ENCODE measurements at regions not wholly inside any gene's neighbourhood (a gene's known extent, or its start where the extent isn't known, plus 50 kb on each side); places are given as distances from the start of the nearest gene placed in this dataset.

DNA sequence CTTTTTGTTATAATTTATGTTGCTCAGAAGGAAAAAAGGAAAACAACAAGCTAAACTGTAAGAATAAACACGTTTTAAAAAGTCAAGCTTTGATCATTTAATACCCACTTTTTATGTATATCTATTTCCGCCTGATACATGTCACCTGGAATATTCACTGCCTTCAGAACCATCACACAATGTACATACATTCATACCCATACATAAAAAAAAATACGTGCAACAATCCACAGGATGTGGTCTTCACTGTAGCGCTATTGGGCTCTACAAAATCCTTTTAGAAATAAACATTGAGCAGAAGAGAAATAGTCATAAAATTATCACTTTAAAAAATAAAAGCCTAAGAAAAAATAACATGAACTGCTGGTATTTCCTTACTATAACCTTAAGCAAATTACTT lies 1078.9 kb upstream of the LRRTM3 start:
- DNase-seq = no peak

DNA sequence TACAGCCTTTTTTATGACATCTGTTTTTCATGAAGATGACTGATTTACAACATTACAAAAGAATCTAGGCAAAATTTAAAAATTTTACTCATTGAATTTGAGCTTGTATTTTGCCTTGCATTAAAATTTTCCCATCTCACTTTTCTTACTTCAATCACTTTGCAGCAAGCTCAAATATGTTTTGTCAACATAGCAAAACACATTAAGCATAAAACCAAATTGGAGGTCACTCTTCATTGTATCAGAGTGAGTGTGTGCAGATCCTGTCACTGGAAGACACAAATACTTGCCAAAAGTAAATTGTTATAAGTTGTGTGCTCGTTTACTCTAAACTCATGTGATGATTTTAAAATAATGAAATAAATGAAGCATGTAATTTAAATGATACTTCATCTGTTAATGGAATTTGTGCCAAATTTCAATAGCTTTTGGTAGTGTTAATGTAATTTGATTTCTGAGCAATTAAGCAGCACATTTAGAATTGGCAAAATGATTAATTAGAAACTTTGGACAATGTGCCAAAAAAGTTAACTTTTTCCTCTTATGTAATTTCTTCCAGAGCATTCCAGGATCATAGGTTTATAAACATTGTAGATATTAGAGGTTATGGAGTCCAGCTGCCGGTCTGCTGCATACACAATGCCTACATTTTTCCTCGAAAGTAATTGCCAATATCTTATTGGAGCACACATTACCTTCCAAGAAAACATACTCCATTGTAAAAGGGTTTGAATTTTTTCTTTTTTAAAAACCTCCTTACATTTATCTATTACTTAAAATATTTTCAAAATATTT lies 1078.2 kb upstream of the LRRTM3 start:
- no peak for DNase-seq

DNA sequence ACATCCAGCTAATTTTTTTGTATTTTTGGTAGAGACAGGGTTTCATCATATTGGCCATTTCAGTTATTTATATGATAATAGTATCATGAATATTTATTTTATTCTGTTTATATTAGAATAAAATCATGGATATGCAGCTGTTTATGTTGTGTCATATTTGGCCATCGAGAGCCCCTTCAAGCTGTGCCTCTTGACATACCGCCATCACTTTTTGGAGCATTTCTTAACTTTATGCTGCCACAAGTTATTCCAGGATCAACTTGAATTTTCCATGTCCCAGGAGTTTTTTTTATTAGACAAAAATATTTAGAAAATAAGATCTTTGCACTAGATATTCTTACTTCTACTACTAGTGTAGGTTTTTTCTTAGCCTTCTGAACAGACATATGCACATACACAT lies 1067.0 kb upstream of the LRRTM3 start:
- DNase-seq = no peak

DNA sequence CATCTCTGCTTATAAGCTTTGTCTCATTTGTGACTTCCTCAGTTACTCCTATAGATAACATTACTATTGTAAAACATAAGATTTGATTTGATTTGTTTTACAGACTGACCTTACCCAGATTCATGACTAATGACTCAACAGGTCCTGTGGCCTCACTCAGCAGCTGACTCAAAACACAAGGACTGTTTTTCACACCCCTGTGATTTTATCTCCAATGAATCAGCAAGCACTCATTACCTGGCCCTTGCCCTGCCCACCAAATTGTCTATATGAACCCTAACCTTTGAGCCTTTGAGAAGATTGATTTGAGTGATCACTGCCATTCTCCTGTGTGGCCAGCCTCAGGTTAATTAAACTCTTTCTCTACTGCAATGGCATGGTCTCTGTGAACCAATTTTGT lies 1064.6 kb upstream of the LRRTM3 start:
- no peak for DNase-seq

Data from activated gamma-delta T cell (primary cell).